GM12878 (cell line): ENCODE measurements at regions not wholly inside any gene's neighbourhood (a gene's known extent, or its start where the extent isn't known, plus 50 kb on each side); places are given as distances from the start of the nearest gene placed in this dataset.

Source experiments
- BACH1 ChIP-seq: fragments of 450-650 bp; IDR thresholded peaks from 2 replicates; pipeline ENCODE4 v1.6.1; 2017; ENCODE audit warnings: mild to moderate bottlenecking, borderline replicate concordance
- MTA3 ChIP-seq: IDR thresholded peaks from 2 replicates; pipeline ENCODE4 v1.6.1; 2012; ENCODE audit warnings: low read length, inconsistent platforms, borderline replicate concordance
- POLR2AphosphoS5 ChIP-seq: IDR thresholded peaks from 2 replicates; pipeline ENCODE4 v1.6.1; 2011; ENCODE audit warnings: mild to moderate bottlenecking, low read length, inconsistent platforms
- REST ChIP-seq: IDR thresholded peaks from 2 replicates; pipeline ENCODE4 v1.6.1; 2012; ENCODE audit warnings: mild to moderate bottlenecking, low read depth, low read length
- TBL1XR1 ChIP-seq: IDR thresholded peaks from 2 replicates; pipeline ENCODE4 v1.6.1; 2012; ENCODE audit warnings: low read depth, low read length, improper control_type of control experiment
- TF ChIP-seq, protein P1 (sequence below), 3 experiments: IDR thresholded peaks in 2 of 3; conservative IDR thresholded peaks in 1 of 3; 2 replicates each; pipeline ENCODE4 v1.5.1; 2011; ENCODE audit warnings: low read depth in 3 of 3, low read length in 3 of 3, mild to moderate bottlenecking in 3 of 3, control low read depth in 2 of 3, moderate library complexity in 2 of 3, inconsistent platforms in 1 of 3, mixed read lengths in 1 of 3; ENCODE audit not compliant: control insufficient read depth in 2 of 3, insufficient read depth in 1 of 3; ENCODE audit errors: extremely low read depth in 1 of 3

GRCh38 chr17:79412110-79412509 lies 198.7 kb downstream of the RBFOX3 start:
- TF ChIP-seq MTA3 (no peak), BACH1 (no peak), REST (no peak), TBL1XR1 (no peak), POLR2AphosphoS5 (no peak)
- TF ChIP-seq, protein P1, sequence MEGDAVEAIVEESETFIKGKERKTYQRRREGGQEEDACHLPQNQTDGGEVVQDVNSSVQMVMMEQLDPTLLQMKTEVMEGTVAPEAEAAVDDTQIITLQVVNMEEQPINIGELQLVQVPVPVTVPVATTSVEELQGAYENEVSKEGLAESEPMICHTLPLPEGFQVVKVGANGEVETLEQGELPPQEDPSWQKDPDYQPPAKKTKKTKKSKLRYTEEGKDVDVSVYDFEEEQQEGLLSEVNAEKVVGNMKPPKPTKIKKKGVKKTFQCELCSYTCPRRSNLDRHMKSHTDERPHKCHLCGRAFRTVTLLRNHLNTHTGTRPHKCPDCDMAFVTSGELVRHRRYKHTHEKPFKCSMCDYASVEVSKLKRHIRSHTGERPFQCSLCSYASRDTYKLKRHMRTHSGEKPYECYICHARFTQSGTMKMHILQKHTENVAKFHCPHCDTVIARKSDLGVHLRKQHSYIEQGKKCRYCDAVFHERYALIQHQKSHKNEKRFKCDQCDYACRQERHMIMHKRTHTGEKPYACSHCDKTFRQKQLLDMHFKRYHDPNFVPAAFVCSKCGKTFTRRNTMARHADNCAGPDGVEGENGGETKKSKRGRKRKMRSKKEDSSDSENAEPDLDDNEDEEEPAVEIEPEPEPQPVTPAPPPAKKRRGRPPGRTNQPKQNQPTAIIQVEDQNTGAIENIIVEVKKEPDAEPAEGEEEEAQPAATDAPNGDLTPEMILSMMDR (IDR thresholded peaks at IDR 0.05 in 2 of 3, conservative IDR thresholded peaks at IDR 0.05 in 1 of 3; ENCODE audit: control insufficient read depth in 2 of 3, extremely low read depth in 1 of 3, insufficient read depth in 1 of 3, low read depth in 3 of 3, low read length in 3 of 3): no peak
